Upper lobe of right lung (tissue), 1 donor: ENCODE measurements at regions not wholly inside any gene's neighbourhood (a gene's known extent, or its start where the extent isn't known, plus 50 kb on each side); places are given as distances from the start of the nearest gene placed in this dataset.

ENCODE experiments used
- ATAC-seq: fragments of 200-7000 bp; cut with Tn5 transposase; one replicate; pipeline ENCODE4 v1.9.1; 2020; ENCODE audit warnings: mild to moderate bottlenecking, moderate library complexity
- DNase-seq: peaks from one replicate; pipeline ENCODE4 v3.0.0-alpha.2; 2020
- H3K27ac ChIP-seq: fragments of 200-600 bp; one replicate; pipeline ENCODE4 v1.8.0; 2022
- H3K27me3 ChIP-seq: fragments of 200-600 bp; one replicate; pipeline ENCODE4 v1.8.0; 2022; ENCODE audit warnings: mild to moderate bottlenecking
- H3K36me3 ChIP-seq: fragments of 200-600 bp; one replicate; pipeline ENCODE4 v1.8.0; 2022
- H3K4me1 ChIP-seq: fragments of 200-600 bp; one replicate; pipeline ENCODE4 v1.8.0; 2022
- H3K4me3 ChIP-seq: fragments of 200-600 bp; one replicate; pipeline ENCODE4 v1.8.0; 2022; ENCODE audit warnings: mild to moderate bottlenecking
- H3K9me3 ChIP-seq: fragments of 200-600 bp; one replicate; pipeline ENCODE4 v1.8.0; 2022
- CTCF ChIP-seq: fragments of 200-600 bp; IDR thresholded peaks from one replicate; pipeline ENCODE4 v1.8.0; 2022; ENCODE audit warnings: antibody characterized with exemption
- intact Hi-C: fragments of 100-400 bp; cut with DNase I; formaldehyde crosslinking; loops from one replicate; pipeline ENCODE4 v1.11.0; 2022
- donor health status: DM: no; HTN: yes; CAD: no; lungs with severe emphysema.

- H3K4me1 ChIP-seq = no peaks in the 10 kb centered on the region
- H3K4me3 ChIP-seq = no peak overlapping the region
- no peak for TF ChIP-seq CTCF
- intact Hi-C loops = no loop called here
- peaks cover 8% of the 10 kb centered on the region for H3K27me3 ChIP-seq
- no peak overlapping the region for H3K27ac ChIP-seq
- DNase-seq (no peak), ATAC-seq (no peak)
- no peaks in the 10 kb centered on the region for H3K36me3 ChIP-seq
- no peaks in the 10 kb centered on the region for H3K9me3 ChIP-seq
Measured at GRCh38 chr10:130615457-130615856, 479.3 kb downstream of the GLRX3 start.

GRCh38 chr10:130617985-130618384, 481.8 kb downstream of the GLRX3 start:
- ATAC-seq (no peak), DNase-seq (no peak)
- Histone ChIP-seq H3K27me3 (peaks cover 8% of the 10 kb centered on the region), H3K27ac (no peak overlapping the region), H3K36me3 (no peaks in the 10 kb centered on the region), H3K4me3 (no peak overlapping the region), H3K9me3 (no peaks in the 10 kb centered on the region), H3K4me1 (no peaks in the 10 kb centered on the region)
- no peak for TF ChIP-seq CTCF
- intact Hi-C loops = no loop called here

- H3K36me3 ChIP-seq = no peaks in the 10 kb centered on the region
- DNase-seq (no peak), ATAC-seq (no peak)
- H3K9me3 ChIP-seq = no peaks in the 10 kb centered on the region
- H3K4me3 ChIP-seq = no peak overlapping the region
- intact Hi-C loops = no loop called here
- no peaks in the 10 kb centered on the region for H3K4me1 ChIP-seq
- H3K27ac ChIP-seq = no peak overlapping the region
- no peak for TF ChIP-seq CTCF
- peaks cover 8% of the 10 kb centered on the region for H3K27me3 ChIP-seq
Measured at GRCh38 chr10:130618647-130619046, 482.5 kb downstream of the GLRX3 start.

- H3K36me3 ChIP-seq = no peaks in the 10 kb centered on the region
- DNase-seq = no peak
- no peak overlapping the region for H3K27ac ChIP-seq
- H3K27me3 ChIP-seq = peaks cover 8% of the 10 kb centered on the region
- H3K4me1 ChIP-seq = no peaks in the 10 kb centered on the region
- ATAC-seq = no peak
- intact Hi-C loops = no loop called here
- no peak for TF ChIP-seq CTCF
- H3K4me3 ChIP-seq = no peak overlapping the region
- H3K9me3 ChIP-seq = no peaks in the 10 kb centered on the region
Measured at GRCh38 chr10:130621231-130621775, 485.1 kb downstream of the GLRX3 start.

DNA sequence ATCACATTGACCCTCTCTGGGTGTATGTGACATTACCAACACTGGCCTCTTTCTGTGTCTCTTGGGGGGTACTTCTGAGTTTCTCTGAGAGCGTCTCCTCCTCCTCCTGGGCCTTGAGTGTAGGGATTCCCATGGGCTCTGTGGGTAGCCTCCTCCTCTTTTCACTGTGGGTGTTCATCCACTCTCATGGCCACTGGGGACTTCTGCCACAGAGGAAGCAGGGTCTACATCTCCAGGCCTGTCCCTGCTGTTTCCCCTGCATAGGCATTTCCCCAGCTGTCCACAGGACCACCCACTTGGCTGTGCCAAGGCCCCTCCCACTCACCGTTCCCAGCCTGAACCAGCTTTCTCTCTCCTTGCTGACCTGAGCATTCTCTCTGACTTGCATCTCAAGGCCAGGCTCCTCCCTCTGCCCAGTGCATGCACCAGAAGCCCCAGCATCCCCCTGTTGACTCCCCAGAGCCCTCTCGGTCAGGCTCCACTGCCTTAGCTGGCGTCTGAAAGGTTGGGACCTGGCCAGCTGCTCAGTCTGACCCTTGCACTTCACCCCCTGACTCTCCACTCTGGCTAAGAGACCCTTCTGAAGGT, 487.6 kb downstream of the GLRX3 start:
- no peaks in the 10 kb centered on the region for H3K36me3 ChIP-seq
- intact Hi-C loops = no loop called here
- TF ChIP-seq CTCF = no peak
- DNase-seq (no peak), ATAC-seq (no peak)
- H3K4me1 ChIP-seq = no peaks in the 10 kb centered on the region
- H3K27me3 ChIP-seq = no peaks in the 10 kb centered on the region
- H3K27ac ChIP-seq = no peak overlapping the region
- no peaks in the 10 kb centered on the region for H3K9me3 ChIP-seq
- no peak overlapping the region for H3K4me3 ChIP-seq
